ENCODE measurements at regions not wholly inside any gene's neighbourhood (a gene's known extent, or its start where the extent isn't known, plus 50 kb on each side); places are given as distances from the start of the nearest gene placed in this dataset.

- no peak for TF ChIP-seq CTCF (IDR thresholded peaks at IDR 0.05; ENCODE audit: low read depth, low read length, poor library complexity, severe bottlenecking)
- no peak for TF ChIP-seq EZH2phosphoT487 (IDR thresholded peaks at IDR 0.05; ENCODE audit: borderline replicate concordance, low read length)
Observed at GRCh38 chr4:15331930-15332329, 95.9 kb upstream of the C1QTNF7 start.

Measured in DOHH2 (cell line).